BLaER1 treated with 17β-estradiol and CSF1 and Interleukin-3, amounts not matched to agents 10 nM and 100 nM (cell line): ENCODE measurements at regions not wholly inside any gene's neighbourhood (a gene's known extent, or its start where the extent isn't known, plus 50 kb on each side); places are given as distances from the start of the nearest gene placed in this dataset.

Experiments used
- H3K27ac ChIP-seq, 11 experiments: shearing (Covaris generic); formaldehyde crosslinking; 2 replicates each; pipeline ENCODE4 v1.8.1; 2022
- H3K27me3 ChIP-seq, 11 experiments: shearing (Covaris generic); formaldehyde crosslinking; 2 replicates each; pipeline ENCODE4 v1.8.1; 2022
- H3K36me3 ChIP-seq, 11 experiments: shearing (Covaris generic); formaldehyde crosslinking; 2 replicates each; pipeline ENCODE4 v1.8.1; 2022
- H3K4me1 ChIP-seq, 10 experiments: shearing (Covaris generic); formaldehyde crosslinking; 2 replicates each; pipeline ENCODE4 v1.8.1; 2022
- H3K4me2 ChIP-seq, 11 experiments: shearing (Covaris generic); formaldehyde crosslinking; 2 replicates each; pipeline ENCODE4 v1.8.1; 2022
- H3K4me3 ChIP-seq, 10 experiments: shearing (Covaris generic); formaldehyde crosslinking; 2 replicates each; pipeline ENCODE4 v1.8.1; 2022
- H3K9ac ChIP-seq, 11 experiments: shearing (Covaris generic); formaldehyde crosslinking; 2 replicates each; pipeline ENCODE4 v1.8.1; 2022
- H3K9me3 ChIP-seq, 11 experiments: shearing (Covaris generic); formaldehyde crosslinking; replicated peaks in 1 of 11; 2 replicates each; pipeline ENCODE4 v1.8.1; 2022
- H4K20me1 ChIP-seq, 11 experiments: shearing (Covaris generic); formaldehyde crosslinking; 2 replicates each; pipeline ENCODE4 v1.8.1; 2022
- Cebpa-rat ChIP-seq, 11 experiments: shearing (Covaris generic); IDR thresholded peaks; 2 replicates each; pipeline ENCODE4 v1.8.1; 2022

- H4K20me1 ChIP-seq: no peaks in the 10 kb centered on the region
- no peak overlapping the region for H3K9ac ChIP-seq
- H3K9me3 ChIP-seq: 0 out of 22 replicates have a peak, but pooled peaks cover 0 to 3% (median 0%) of the 10 kb centered on the region in 11 experiments
- no peak overlapping the region for H3K4me2 ChIP-seq
- TF ChIP-seq Cebpa-rat (IDR thresholded peaks at IDR 0.05): no peak
- no peak overlapping the region for H3K27ac ChIP-seq
- peaks cover 0 to 14% (median 0%) of the 10 kb centered on the region in 10 experiments; a peak in 4 of 20 replicates for H3K4me1 ChIP-seq
- no peak overlapping the region for H3K4me3 ChIP-seq
- no peaks in the 10 kb centered on the region for H3K27me3 ChIP-seq
- H3K36me3 ChIP-seq: no peaks in the 10 kb centered on the region
These were observed 61.2 kb upstream of the MIR17HG start for GRCh38 chr13:91286317-91286716.

- TF ChIP-seq Cebpa-rat (IDR thresholded peaks at IDR 0.05): no peak
- Histone ChIP-seq H4K20me1 (no peaks in the 10 kb centered on the region), H3K4me2 (no peak overlapping the region), H3K27me3 (no peaks in the 10 kb centered on the region), H3K36me3 (no peaks in the 10 kb centered on the region), H3K9me3 (0 out of 22 replicates have a peak, but pooled peaks cover 0 to 3% (median 0%) of the 10 kb centered on the region in 11 experiments), H3K27ac (no peak overlapping the region), H3K4me1 (no peaks in the 10 kb centered on the region), H3K9ac (no peak overlapping the region), H3K4me3 (no peak overlapping the region)
These were observed 56.4 kb upstream of the MIR17HG start for GRCh38 chr13:91291078-91291477.

GRCh38 chr13:91292630-91293221 is 54.8 kb upstream of the MIR17HG start:
- Histone ChIP-seq H3K36me3 (no peaks in the 10 kb centered on the region), H3K27ac (no peak overlapping the region), H4K20me1 (no peaks in the 10 kb centered on the region), H3K27me3 (no peaks in the 10 kb centered on the region), H3K4me2 (no peak overlapping the region), H3K4me3 (no peak overlapping the region), H3K4me1 (no peaks in the 10 kb centered on the region), H3K9ac (no peak overlapping the region), H3K9me3 (0 out of 22 replicates have a peak, but pooled peaks cover 0 to 3% (median 0%) of the 10 kb centered on the region in 11 experiments)
- TF ChIP-seq Cebpa-rat (IDR thresholded peaks at IDR 0.05): no peak

GRCh38 chr13:91295712-91296410 is 51.6 kb upstream of the MIR17HG start:
- no peaks in the 10 kb centered on the region for H3K4me1 ChIP-seq
- no peaks in the 10 kb centered on the region for H4K20me1 ChIP-seq
- no peak overlapping the region for H3K9ac ChIP-seq
- H3K9me3 ChIP-seq: no peaks in the 10 kb centered on the region
- H3K27ac ChIP-seq: no peak overlapping the region
- no peak overlapping the region for H3K4me3 ChIP-seq
- TF ChIP-seq Cebpa-rat (IDR thresholded peaks at IDR 0.05): no peak
- H3K36me3 ChIP-seq: no peaks in the 10 kb centered on the region
- H3K27me3 ChIP-seq: no peaks in the 10 kb centered on the region
- H3K4me2 ChIP-seq: no peak overlapping the region

- Histone ChIP-seq H3K9me3 (no peaks in the 10 kb centered on the region), H3K4me1 (no peaks in the 10 kb centered on the region), H3K4me3 (no peak overlapping the region), H3K36me3 (no peaks in the 10 kb centered on the region), H4K20me1 (no peaks in the 10 kb centered on the region), H3K27ac (no peak overlapping the region), H3K9ac (no peak overlapping the region), H3K27me3 (no peaks in the 10 kb centered on the region), H3K4me2 (no peak overlapping the region)
- TF ChIP-seq Cebpa-rat (IDR thresholded peaks at IDR 0.05): no peak
These were observed 50.0 kb upstream of the MIR17HG start for GRCh38 chr13:91297503-91297902.
